GM12878 (cell line): ENCODE measurements at regions not wholly inside any gene's neighbourhood (a gene's known extent, or its start where the extent isn't known, plus 50 kb on each side); places are given as distances from the start of the nearest gene placed in this dataset.

Experiments used
- ATAC-seq: fragments of 200-7000 bp; cut with Tn5 transposase; 3 replicates; pipeline ENCODE4 v1.9.1; 2020; ENCODE audit warnings: mild to moderate bottlenecking, moderate library complexity
- BruUV-seq: library from RNA; stranded (reverse); fragments of 400-500 nt; replicated peaks from 2 replicates; lab custom pipeline; 2021; lab: Mats Ljungman, UMichigan
- CTCF ChIA-PET: fragments of 300-600 bp; sonication (Branson Sonifier 250); formaldehyde crosslinking; extraction: SDS; loops from one replicate; lab custom pipeline; 2021; ENCODE audit warnings: inconsistent platforms; lab: Yijun Ruan, JAX
- POLR2A ChIA-PET: fragments of 350-600 bp; formaldehyde crosslinking; extraction: SDS; loops from one replicate; lab custom pipeline; 2021; ENCODE audit warnings: inconsistent platforms; lab: Charles Lee
- RAD21 ChIA-PET: fragments of 300-600 bp; sonication (Branson Sonifier 250); formaldehyde crosslinking; loops from one replicate; lab custom pipeline; 2023; ENCODE audit warnings: antibody characterized with exemption; ENCODE audit not compliant: unreplicated experiment; lab: Charles Lee
- SMC1A ChIA-PET: fragments of 300-600 bp; sonication (Branson Sonifier 250); formaldehyde crosslinking; loops from one replicate; lab custom pipeline; 2023; ENCODE audit not compliant: unreplicated experiment, uncharacterized antibody; lab: Charles Lee
- DNase-seq: peaks from one replicate; pipeline ENCODE4 v3.0.0-alpha.2; 2011; ENCODE audit warnings: low read depth, low spot score
- FAIRE-seq: peaks from 3 replicates; lab custom pipeline; 2011; peaks lifted over from hg19 to GRCh38; lab: Jason Lieb, UNC
- H2AFZ ChIP-seq: 2 replicates; pipeline ENCODE4 v1.6.0; 2011; ENCODE audit warnings: low read depth, low read length, control low read depth; ENCODE audit not compliant: control insufficient read depth
- H3K27ac ChIP-seq: 2 replicates; pipeline ENCODE4 v1.5.1; 2011; ENCODE audit warnings: control low read depth; ENCODE audit not compliant: control insufficient read depth, insufficient read depth
- H3K27me3 ChIP-seq, 2 experiments: replicated peaks in 1 of 2; 2 replicates each; pipeline versions ENCODE4 v1.6.0 to v1.6.1; 2011; ENCODE audit warnings: low read length in 1 of 2; ENCODE audit not compliant: control insufficient read depth in 2 of 2, insufficient read depth in 2 of 2
- H3K36me3 ChIP-seq, 2 experiments: 2 replicates each; pipeline ENCODE4 v1.5.1; 2011; ENCODE audit warnings: low read length in 1 of 2; ENCODE audit not compliant: control insufficient read depth in 2 of 2, insufficient read depth in 2 of 2
- H3K4me1 ChIP-seq: 2 replicates; pipeline ENCODE4 v1.6.1; 2011; ENCODE audit warnings: mild to moderate bottlenecking, low read length, moderate library complexity, mixed read lengths; ENCODE audit not compliant: control insufficient read depth, insufficient read depth
- H3K4me2 ChIP-seq: 2 replicates; pipeline ENCODE4 v1.6.0; 2011; ENCODE audit warnings: control low read depth; ENCODE audit not compliant: control insufficient read depth, insufficient read depth
- H3K4me3 ChIP-seq: fragments of 200-600 bp; sonication (generic); 2 replicates; pipeline ENCODE4 v1.5.1; 2016
- H3K79me2 ChIP-seq: 2 replicates; pipeline ENCODE4 v1.6.0; 2011; ENCODE audit warnings: low read length; ENCODE audit not compliant: control insufficient read depth, insufficient read depth
- H3K9ac ChIP-seq: 2 replicates; pipeline ENCODE4 v1.8.0; 2011; ENCODE audit warnings: low read length, control low read depth, mixed read lengths; ENCODE audit not compliant: control insufficient read depth, insufficient read depth
- H3K9me3 ChIP-seq: replicated peaks from 3 replicates; pipeline ENCODE4 v1.5.1; 2011; ENCODE audit warnings: mild to moderate bottlenecking, low read length; ENCODE audit not compliant: control insufficient read depth, insufficient read depth
- H4K20me1 ChIP-seq: 2 replicates; pipeline ENCODE4 v1.6.0; 2011; ENCODE audit not compliant: control insufficient read depth, insufficient read depth
- MEF2A ChIP-seq: IDR thresholded peaks from 2 replicates; pipeline ENCODE4 v1.6.1; 2011; ENCODE audit warnings: low read depth, mild to moderate bottlenecking, low read length, moderate library complexity; ENCODE audit not compliant: insufficient read depth
- NR2F1 ChIP-seq: fragments of 450-650 bp; conservative IDR thresholded peaks from 2 replicates; pipeline ENCODE4 v1.6.1; 2017; ENCODE audit warnings: mild to moderate bottlenecking
- SPI1 ChIP-seq: IDR thresholded peaks from 2 replicates; pipeline ENCODE4 v1.6.1; 2011; ENCODE audit warnings: low read depth, mild to moderate bottlenecking, low read length, moderate library complexity, borderline replicate concordance; ENCODE audit not compliant: insufficient read depth
- WGBS: methylation state at CpG from one replicate; pipeline ENCODE4 v1.1.6; 2016; ENCODE audit warnings: low lambda C conversion rate; ENCODE audit not compliant: insufficient replicate concordance, insufficient coverage; ENCODE audit errors: missing lambda C conversion rate; 5-methylcytosine and 5-hydroxymethylcytosine counted together
- in situ Hi-C: fragments of 300-500 bp; cut with MboI; formaldehyde crosslinking; loops from 9 replicates; pipeline ENCODE4 v1.14.3; 2018; ENCODE audit warnings: mixed read lengths
- intact Hi-C: fragments of 100-400 bp; cut with micrococcal nuclease; formaldehyde crosslinking; loops from one replicate; pipeline ENCODE4 v1.14.2; 2022; ENCODE audit not compliant: unreplicated experiment

- FAIRE-seq = no peak
- TF ChIP-seq SPI1 (peak; percentile 51; the same call in 1 of the 2 replicates), MEF2A (no peak)
- TF ChIP-seq, all 136 proteins: peak for 1
- H4K20me1 ChIP-seq = no peaks in the 10 kb centered on the region
- 0% methylated on average over 3 of the region's 3 CpGs for WGBS
- ATAC-seq (no peak), DNase-seq (no peak)
- H3K9ac ChIP-seq = no peak overlapping the region
- ChIA-PET SMC1A (interaction anchor here (2.0 kb wide), 1 partner anchor 14 kb away, joined by 4 read pairs; no protein-coding TSS in a partner anchor), RAD21 (no interaction called here), POLR2A (no interaction called here), CTCF (interaction anchor here (7.4 kb wide), 1 partner anchor 14 kb away, joined by 64 read pairs; no protein-coding TSS in a partner anchor)
- in situ Hi-C loops (no loop called here), intact Hi-C loops (no loop called here)
- no peak overlapping the region for H3K27ac ChIP-seq
- H2AFZ ChIP-seq = no peak overlapping the region
- no peaks in the 10 kb centered on the region for H3K36me3 ChIP-seq
- no peak overlapping the region for H3K4me3 ChIP-seq
- no TSS peak for BruUV-seq
- H3K27me3 ChIP-seq = peaks cover 0 to 5% of the 10 kb centered on the region in 2 experiments; a peak in 1 of 4 replicates
- H3K9me3 ChIP-seq = no peaks in the 10 kb centered on the region
- H3K4me2 ChIP-seq = no peak overlapping the region
- H3K79me2 ChIP-seq = no peaks in the 10 kb centered on the region
- no peaks in the 10 kb centered on the region for H3K4me1 ChIP-seq
These were observed 230.7 kb upstream of the TPRG1 start for GRCh38 chr3:188941103-188941502.

GRCh38 chr3:188942191-188942590, 229.6 kb upstream of the TPRG1 start:
- Histone ChIP-seq H3K79me2 (no peaks in the 10 kb centered on the region), H3K9ac (no peak overlapping the region), H2AFZ (no peak overlapping the region), H4K20me1 (no peaks in the 10 kb centered on the region), H3K27me3 (peaks cover 0 to 5% of the 10 kb centered on the region in 2 experiments; a peak in 1 of 4 replicates), H3K4me3 (no peak overlapping the region), H3K4me2 (no peak overlapping the region), H3K9me3 (no peaks in the 10 kb centered on the region), H3K36me3 (no peaks in the 10 kb centered on the region), H3K4me1 (no peaks in the 10 kb centered on the region), H3K27ac (no peak overlapping the region)
- BruUV-seq = no TSS peak
- ChIA-PET SMC1A (interaction anchor here (2.0 kb wide), 1 partner anchor 13 kb away, joined by 4 read pairs; no protein-coding TSS in a partner anchor), RAD21 (no interaction called here), CTCF (interaction anchor here (7.4 kb wide), 1 partner anchor 13 kb away, joined by 64 read pairs; no protein-coding TSS in a partner anchor), POLR2A (no interaction called here)
- no peak for DNase-seq
- no peak for ATAC-seq
- in situ Hi-C loops = no loop called here
- TF ChIP-seq NR2F1 = no peak
- 46% methylated on average over 2 of the region's 2 CpGs for whole genome bisulfite sequencing
- no peak for FAIRE-seq
- intact Hi-C loops = no loop called here
